T-helper 2 cell (primary cell): ENCODE measurements at regions not wholly inside any gene's neighbourhood (a gene's known extent, or its start where the extent isn't known, plus 50 kb on each side); places are given as distances from the start of the nearest gene placed in this dataset.
"Not testable (repeated sequence)": the region's sequence is repeated elsewhere in the genome, so short reads cannot be mapped to it uniquely, and the experiment has no call there.

Experiments used
- DNase-seq, 5 experiments: peaks; one replicate each; pipeline versions ENCODE4 v3.0.0 to v3.0.0-alpha.2; 2012 to 2022

GRCh38 chr18:46229641-46230040, 125.5 kb downstream of the HAUS1 start:
- DNase-seq, result not testable (repeated sequence)

DNA sequence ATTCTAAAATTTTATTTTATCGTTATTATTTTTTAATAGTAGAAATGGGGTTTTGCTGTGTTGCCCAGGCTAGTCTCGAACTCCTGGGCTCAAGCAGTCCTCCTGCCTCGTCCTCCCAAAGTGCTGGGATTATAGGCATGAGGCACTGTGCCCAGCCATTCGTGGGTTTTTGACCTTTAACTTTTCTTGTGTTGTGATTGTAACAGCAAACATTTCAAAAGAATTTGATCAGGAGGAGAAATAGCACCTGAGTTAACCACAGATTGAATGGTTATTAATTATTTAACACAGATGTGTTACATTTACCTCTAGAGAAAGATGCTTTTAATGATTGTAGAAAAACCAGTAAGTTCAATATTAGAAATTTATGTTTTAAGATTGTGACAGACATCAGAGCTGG, 132.0 kb downstream of the HAUS1 start:
- DNase-seq, result no peak

GRCh38 chr18:46237891-46238290, 133.7 kb downstream of the HAUS1 start:
- DNase-seq, result no peak

GRCh38 chr18:46239549-46239948, 135.4 kb downstream of the HAUS1 start:
- DNase-seq, result no peak

- no peak for DNase-seq
Measured at GRCh38 chr18:46239998-46240397, 135.8 kb downstream of the HAUS1 start.

DNA sequence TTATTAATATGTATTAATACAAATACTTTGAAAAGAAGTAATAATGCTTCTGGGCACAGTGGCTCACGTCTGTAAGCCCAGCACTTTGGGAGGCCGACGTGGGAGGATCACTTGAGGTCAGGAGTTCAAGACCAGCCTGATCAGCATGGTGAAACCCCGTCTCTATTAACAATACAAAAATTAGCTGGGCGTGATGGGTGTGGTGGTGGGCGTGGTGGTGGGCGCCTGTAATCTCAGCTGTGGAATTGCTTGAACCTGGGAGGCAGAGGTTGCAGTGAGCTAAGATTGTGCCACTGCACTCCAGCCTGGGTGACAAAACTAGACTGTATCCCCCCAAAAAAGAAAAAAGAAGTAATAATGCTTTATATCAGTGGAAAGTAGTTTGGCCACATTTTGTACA, 137.2 kb downstream of the HAUS1 start:
- DNase-seq, result not testable (repeated sequence)

DNA sequence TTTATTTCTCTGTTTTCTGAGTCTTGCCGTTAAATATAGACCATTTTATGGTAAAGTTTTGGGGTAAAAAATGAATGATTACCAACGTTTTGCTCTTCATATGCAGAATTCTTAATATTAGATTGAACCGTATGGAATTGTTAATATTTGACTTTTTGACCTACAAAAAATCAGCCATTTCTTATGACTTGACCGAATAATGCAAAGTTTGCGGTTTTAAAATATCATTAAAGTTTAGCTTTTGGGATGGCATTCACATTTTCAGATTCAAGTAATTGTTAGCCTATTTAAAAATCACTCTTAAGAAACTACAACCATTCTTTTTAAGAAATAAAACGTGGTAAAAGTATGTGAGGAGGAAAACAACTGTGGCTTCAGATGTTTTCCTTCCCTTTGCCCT, 138.0 kb downstream of the HAUS1 start:
- no peak for DNase-seq

DNA sequence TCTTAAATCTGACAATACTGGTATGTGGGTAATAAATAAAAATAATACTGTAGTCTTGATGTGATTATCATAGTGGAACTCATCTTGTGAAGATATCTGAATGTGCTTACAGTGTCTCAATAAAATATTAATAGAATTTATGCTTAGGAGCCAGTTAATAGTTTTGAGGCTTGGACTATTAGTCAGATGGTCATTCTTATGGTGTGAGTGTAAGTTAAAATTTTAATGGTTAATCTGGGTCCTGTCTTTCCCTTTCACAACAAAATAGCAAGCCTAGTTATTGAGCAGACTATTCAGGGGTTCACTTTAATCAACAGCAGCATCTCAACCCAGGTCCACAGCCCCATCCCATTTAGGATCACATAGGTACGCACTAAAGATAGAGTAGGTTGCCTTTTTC, 138.9 kb downstream of the HAUS1 start:
- DNase-seq, result no peak

DNA sequence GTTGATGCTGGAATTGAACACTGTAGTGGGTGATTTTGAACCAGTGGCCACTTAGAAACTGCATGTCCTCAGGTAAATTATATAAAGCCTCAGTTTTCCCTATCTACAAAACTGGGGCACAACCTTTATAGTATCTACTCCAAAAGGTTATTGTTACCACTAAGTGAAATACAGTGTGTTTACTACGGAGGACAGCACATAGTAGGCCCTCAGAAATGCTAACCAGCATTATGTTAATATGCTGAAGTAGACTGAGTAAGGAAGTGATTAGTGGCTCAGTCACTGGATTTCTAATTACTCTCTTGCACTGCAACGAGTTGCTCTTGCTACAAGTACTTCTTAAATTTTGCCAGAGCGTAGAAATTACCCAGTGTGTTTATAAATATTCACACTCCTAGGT, 139.5 kb downstream of the HAUS1 start:
- DNase-seq, result no peak

DNA sequence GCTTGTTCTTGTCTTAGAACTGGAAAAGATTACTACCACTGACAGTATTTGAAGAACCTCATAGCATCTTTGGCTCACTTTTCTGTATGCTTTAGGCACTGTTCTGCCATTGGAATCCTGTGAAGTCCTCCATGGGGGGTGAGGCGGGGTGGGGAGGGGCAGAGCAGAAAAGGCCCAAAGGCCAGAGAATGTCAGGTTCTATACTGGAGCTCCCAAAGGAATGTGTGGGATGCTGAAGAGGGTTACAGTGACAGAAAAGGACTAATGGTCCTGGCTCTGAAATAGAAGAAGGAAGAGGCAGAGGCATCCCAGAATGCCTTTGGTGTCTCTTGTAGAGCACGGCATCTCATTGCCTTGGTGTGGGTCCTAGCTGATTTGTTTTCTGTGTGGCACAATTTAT, 141.9 kb downstream of the HAUS1 start:
- DNase-seq, result no peak

- no peak for DNase-seq
Measured at GRCh38 chr18:46247942-46248341, 143.8 kb downstream of the HAUS1 start.

GRCh38 chr18:46250084-46250811, 146.1 kb downstream of the HAUS1 start:
- peak in 3 of 5 experiments; percentile 19 to 94 (median 73) for DNase-seq

GRCh38 chr18:46250812-46251173, 146.6 kb downstream of the HAUS1 start:
- DNase-seq, result no peak

GRCh38 chr18:46252759-46253158, 148.6 kb downstream of the HAUS1 start:
- no peak for DNase-seq

GRCh38 chr18:46253498-46253897, 149.3 kb downstream of the HAUS1 start:
- no peak for DNase-seq

DNA sequence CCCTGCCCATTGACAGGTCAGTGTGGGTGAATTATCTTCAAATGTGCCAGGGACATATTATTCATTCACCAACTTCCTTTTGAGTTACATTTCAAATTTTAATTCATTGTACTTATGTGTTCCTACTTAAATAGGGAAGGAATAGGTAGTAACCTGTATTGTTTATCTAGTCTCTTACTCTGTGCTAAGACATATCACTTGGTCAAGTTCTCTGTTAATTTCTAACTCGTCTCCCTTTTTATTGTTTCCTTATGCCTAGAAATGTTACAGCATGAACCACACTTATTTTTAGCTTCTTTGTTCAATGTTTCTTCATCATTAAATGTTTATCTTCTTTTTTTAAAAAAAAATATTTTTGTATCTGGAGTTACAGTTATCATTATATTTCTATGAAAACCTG, 151.9 kb downstream of the HAUS1 start:
- DNase-seq, result no peak

DNA sequence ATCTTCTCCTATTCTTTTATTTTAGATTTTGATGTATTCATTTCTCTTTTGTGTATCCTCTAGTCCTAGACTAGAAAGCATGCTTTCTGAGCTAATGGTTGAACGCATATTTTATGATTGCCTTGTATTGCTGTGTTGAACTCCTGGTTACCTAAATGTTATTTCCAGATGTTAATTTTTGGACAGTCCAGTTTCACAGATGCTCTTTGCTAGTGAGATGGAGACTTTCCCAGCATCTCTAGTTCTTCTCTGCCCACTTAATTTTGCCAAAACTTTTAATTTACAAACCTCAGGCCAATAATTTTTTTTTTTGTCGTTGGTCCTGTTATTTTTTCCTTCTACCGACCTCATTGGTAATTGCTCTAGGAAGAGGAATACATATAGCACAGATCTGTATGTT, 153.2 kb downstream of the HAUS1 start:
- no peak for DNase-seq

DNA sequence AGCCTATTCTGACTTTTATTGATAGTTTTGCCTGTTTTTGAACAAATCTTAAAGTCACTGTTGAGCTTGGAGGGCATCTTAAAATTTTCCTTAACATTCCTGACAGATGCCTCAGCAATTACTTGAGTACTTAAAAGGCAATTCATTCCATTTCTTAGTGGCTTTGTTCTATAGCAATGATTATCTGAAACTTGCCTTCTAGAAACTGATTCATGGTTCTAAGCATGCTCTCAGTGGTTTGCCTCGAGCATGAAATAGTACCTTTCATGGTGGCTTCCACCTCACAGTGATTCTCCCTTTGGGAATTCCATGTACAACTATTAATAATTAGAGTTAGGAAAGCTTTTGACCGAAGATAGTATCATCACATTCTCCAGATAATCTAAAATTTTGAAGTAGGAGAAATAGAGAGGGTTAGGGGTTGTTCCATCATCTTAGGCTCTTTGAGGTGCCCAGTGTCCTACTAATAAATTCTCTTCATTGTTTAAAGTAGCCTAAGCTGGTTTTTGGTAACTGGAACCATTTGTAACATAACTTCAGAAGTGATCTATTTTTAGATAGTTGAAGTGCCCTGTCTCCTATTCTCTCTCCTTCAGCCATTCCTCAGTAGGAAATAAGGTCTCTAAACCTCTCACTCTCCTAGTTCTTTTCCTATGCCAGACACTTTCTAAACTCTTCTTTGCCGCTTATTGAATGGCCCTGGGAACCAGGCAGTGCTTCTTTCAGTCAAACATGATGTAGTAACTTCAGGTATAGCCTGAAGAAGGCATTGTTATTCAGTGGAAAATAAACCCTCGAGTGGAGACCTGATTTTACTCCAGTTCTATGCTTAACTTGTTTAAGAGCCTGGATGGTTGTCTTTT, 156.1 kb downstream of the HAUS1 start:
- DNase-seq, result no peak

DNA sequence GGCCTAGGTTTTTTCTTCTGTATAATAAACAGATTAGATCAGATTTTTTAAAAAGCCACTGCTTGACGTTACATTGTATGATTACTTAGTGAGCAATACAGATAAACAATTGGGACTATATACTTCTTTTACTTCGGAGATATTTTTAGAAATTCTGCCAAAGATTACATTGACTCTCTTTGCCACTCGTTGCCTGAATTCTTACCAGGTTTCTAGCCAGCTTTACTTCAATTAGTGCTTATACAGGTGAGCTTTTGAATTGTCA, 156.6 kb downstream of the HAUS1 start:
- DNase-seq, result no peak

DNA sequence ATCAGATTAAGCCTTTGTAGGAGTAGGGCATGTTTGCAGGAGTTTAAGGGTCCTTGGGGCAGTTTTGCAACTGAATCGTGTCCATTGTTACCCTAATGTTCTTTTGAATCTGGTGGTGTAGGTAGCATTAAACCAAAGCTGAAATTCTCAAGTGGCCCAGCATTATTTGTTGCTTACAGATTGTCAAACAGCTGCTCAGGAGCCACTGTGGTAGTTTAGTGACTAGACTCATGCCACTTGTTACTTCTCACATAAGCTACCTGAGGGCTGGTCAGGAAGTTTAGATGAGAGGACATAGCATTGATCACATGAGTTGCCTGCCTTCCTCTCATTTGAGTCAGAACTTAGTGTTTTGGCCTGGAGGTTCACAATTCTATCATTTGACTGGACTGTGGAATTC, 157.6 kb downstream of the HAUS1 start:
- no peak for DNase-seq

DNA sequence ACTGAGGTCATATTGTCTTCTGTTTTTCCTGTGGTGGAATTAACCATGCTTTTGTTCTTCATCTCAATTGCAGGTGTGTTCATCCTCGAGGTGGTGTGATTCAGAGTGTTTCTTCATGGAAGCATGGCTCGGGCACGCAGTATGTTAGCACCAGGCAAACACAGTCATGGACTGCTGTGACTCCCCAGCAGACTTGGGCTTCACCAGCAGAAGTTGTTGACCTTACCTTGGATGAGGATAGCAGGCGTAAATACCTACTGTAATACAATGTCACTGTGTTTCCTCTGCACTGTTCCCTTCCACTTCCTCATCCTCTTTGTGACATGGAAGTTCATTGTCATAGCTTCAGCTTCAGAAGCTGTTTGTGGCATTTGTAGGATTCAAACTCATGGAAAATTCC, 158.7 kb downstream of the HAUS1 start:
- no peak for DNase-seq

DNA sequence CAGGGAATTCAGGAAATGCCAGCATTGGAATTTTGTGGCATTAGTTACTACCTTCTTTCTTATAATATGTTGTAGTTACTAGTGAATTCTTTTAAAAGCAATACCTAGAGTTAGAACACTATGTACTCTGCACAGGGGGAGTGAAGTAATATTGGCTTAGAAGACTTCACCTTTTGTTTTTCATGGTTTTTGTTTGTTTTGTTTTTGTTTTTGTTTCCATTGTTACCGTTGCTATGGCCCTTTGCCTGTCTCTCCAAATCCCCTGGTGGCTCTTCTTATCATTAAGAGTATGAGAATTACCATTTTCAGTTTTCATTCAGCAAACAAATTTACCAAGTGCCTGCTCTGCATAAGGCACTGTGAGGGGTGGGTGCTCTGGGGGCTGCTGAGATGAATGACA, 160.1 kb downstream of the HAUS1 start:
- DNase-seq, result peak in 2 of 5 experiments; percentile 27 to 48

- no peak for DNase-seq
Measured at GRCh38 chr18:46265196-46266156, 161.3 kb downstream of the HAUS1 start.
